ENCODE measurements at regions not wholly inside any gene's neighbourhood (a gene's known extent, or its start where the extent isn't known, plus 50 kb on each side); places are given as distances from the start of the nearest gene placed in this dataset.

DNA sequence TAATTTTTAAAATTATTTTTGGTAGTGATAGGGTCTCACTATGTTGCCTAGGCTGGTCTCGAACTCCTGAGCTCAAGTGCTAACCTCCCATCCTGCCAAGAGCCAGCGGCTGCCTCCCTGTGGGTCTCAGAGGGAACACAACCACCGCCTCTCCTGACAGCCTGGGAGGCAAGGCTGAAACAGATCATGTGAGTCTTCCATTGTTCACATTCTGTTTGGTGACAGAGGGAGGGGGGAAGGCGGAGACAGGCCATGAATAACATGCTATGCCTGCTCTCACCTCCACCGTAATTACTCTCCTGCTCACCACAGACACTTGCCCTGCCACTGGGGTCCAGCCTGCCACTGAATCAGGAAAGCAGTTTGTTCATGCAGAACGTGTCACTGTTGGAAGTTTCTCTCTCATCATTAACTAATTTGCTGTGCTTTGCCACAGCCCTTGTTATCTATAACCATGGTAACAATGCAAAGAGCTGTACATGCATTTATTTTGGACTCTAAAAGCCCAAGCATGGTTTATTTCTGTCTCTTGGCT, 78.4 kb upstream of the RASGRF1 start:
- no peak overlapping the region for H3K14ac ChIP-seq (ENCODE audit: insufficient read depth, low read length)
- H2AK5ac ChIP-seq (ENCODE audit: insufficient read length, low read length): no peak overlapping the region
- H3K4me3 Mint-ChIP-seq: no peak overlapping the region
- TF ChIP-seq, protein P1, sequence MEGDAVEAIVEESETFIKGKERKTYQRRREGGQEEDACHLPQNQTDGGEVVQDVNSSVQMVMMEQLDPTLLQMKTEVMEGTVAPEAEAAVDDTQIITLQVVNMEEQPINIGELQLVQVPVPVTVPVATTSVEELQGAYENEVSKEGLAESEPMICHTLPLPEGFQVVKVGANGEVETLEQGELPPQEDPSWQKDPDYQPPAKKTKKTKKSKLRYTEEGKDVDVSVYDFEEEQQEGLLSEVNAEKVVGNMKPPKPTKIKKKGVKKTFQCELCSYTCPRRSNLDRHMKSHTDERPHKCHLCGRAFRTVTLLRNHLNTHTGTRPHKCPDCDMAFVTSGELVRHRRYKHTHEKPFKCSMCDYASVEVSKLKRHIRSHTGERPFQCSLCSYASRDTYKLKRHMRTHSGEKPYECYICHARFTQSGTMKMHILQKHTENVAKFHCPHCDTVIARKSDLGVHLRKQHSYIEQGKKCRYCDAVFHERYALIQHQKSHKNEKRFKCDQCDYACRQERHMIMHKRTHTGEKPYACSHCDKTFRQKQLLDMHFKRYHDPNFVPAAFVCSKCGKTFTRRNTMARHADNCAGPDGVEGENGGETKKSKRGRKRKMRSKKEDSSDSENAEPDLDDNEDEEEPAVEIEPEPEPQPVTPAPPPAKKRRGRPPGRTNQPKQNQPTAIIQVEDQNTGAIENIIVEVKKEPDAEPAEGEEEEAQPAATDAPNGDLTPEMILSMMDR (conservative IDR thresholded peaks at IDR 0.05): peak; percentile 52
- no peak overlapping the region for H2BK20ac ChIP-seq (ENCODE audit: low read depth, low read length, poor library complexity, severe bottlenecking)
- no peak overlapping the region for H4K91ac ChIP-seq (ENCODE audit: insufficient read length, low read depth, low read length)
- H3K27ac Mint-ChIP-seq: no peak overlapping the region
- H4K8ac ChIP-seq (replicated peaks; ENCODE audit: insufficient read length, low read depth, low read length): no peak overlapping the region
- peaks cover 15% of the 10 kb centered on the region for H3K27me3 Mint-ChIP-seq (ENCODE audit: low read depth)
- H3K36me3 Mint-ChIP-seq (ENCODE audit: insufficient read depth in 1 of 3, low read depth in 3 of 3): no peaks in the 10 kb centered on the region
- no peaks in the 10 kb centered on the region for H3K27me3 ChIP-seq (ENCODE audit: insufficient read depth, low read length)
- H3T11ph ChIP-seq (ENCODE audit: low read length): no peak overlapping the region
- H3K9ac ChIP-seq (ENCODE audit: extremely low read depth, insufficient read length, low read length): no peak overlapping the region
- peaks cover 24 to 25% of the 10 kb centered on the region in 2 experiments for H3K4me1 Mint-ChIP-seq
- H3K23ac ChIP-seq (ENCODE audit: insufficient read length, low read depth, low read length): no peak overlapping the region
- no peak overlapping the region for H2BK5ac ChIP-seq (ENCODE audit: insufficient read length, low read length)
- no CpG with 5 or more reads among the region's 6 CpGs for WGBS (ENCODE audit: extremely low coverage, insufficient read length, low lambda C conversion rate)
- no peak overlapping the region for H3K27ac ChIP-seq (ENCODE audit: insufficient read length, low read depth, low read length)
- no peaks in the 10 kb centered on the region for H3K9me3 ChIP-seq (ENCODE audit: control insufficient read depth, low read depth, low read length)
- no peak overlapping the region for H3K18ac ChIP-seq (ENCODE audit: insufficient read length, low read depth, low read length)
- no peak overlapping the region for H3K4me2 ChIP-seq (ENCODE audit: insufficient read depth, insufficient read length, low read length)
- no peak overlapping the region for H3K56ac ChIP-seq (ENCODE audit: insufficient read length, low read depth, low read length)
- no peaks in the 10 kb centered on the region for H3K79me2 ChIP-seq (ENCODE audit: insufficient read depth, low read length)
- no peak overlapping the region for H2BK12ac ChIP-seq (ENCODE audit: insufficient read length, low read depth, low read length)
- H2BK15ac ChIP-seq (ENCODE audit: low read depth, low read length): no peak overlapping the region
- no peak overlapping the region for H3K4ac ChIP-seq (ENCODE audit: low read depth, low read length)
- no peak overlapping the region for H2AFZ ChIP-seq (ENCODE audit: low read length)
- peak; percentile 84 for DNase-seq
- H4K20me1 ChIP-seq (ENCODE audit: control insufficient read depth, insufficient read depth, insufficient read length): peaks cover 3% of the 10 kb centered on the region
- 0 out of 2 replicates have a peak, but pooled peaks cover 2% of the 10 kb centered on the region for H3K4me1 ChIP-seq (ENCODE audit: insufficient read depth, low read length)
- H3K9me3 Mint-ChIP-seq: peaks cover 0 to 2% of the 10 kb centered on the region in 2 experiments; a peak in 1 of 5 replicates
- H2BK120ac ChIP-seq (ENCODE audit: low read depth, low read length, poor library complexity, severe bottlenecking): no peak overlapping the region
- no peaks in the 10 kb centered on the region for H3K23me2 ChIP-seq (ENCODE audit: insufficient read length, low read depth, low read length, poor library complexity, severe bottlenecking)
- H3K79me1 ChIP-seq (ENCODE audit: insufficient read depth, low read depth, low read length, poor library complexity, severe bottlenecking): no peaks in the 10 kb centered on the region
- H4K5ac ChIP-seq (ENCODE audit: insufficient read length, low read depth, low read length): no peak overlapping the region
